ENCODE measurements at regions not wholly inside any gene's neighbourhood (a gene's known extent, or its start where the extent isn't known, plus 50 kb on each side); places are given as distances from the start of the nearest gene placed in this dataset.

DNA sequence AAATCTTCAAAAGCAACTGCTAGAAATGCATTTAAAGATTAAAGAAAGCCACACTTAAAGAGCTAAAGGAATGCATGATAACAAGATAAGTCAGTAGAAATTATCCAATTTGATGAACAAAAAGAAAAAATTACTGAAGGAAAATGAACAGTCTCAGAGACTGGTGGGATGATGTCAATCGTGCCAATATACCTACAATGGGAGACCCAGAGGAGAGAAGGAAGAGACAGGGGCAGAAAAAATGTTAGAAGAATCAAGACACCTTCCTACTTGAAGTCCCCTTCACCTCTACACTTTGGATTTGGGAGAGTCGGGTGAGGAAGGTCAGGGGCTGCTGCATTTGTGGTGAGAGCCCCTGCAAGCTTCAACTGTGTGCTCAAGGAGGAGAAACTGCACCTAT lies 216.3 kb downstream of the BUD13 start:
- DNase-seq, result no peak

DNA sequence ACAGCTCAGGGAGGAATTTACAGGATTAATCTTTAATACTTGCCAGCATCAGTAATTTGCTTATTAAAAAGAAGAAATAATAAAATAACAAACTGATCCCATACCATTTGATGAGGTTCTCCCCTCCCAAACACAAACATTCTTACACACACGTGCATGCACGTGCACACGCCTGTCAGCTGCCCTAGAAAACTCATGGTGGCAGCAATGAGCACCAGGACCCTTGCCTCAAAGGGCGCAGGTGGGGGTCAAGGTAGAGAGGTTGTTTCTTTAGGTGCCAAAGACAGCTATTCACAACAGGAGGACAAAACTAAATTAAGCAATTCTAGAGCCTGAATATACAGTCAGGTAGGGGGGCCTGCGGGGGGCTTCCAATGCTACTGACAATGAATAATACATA lies 219.3 kb downstream of the BUD13 start:
- DNase-seq, result no peak

DNA sequence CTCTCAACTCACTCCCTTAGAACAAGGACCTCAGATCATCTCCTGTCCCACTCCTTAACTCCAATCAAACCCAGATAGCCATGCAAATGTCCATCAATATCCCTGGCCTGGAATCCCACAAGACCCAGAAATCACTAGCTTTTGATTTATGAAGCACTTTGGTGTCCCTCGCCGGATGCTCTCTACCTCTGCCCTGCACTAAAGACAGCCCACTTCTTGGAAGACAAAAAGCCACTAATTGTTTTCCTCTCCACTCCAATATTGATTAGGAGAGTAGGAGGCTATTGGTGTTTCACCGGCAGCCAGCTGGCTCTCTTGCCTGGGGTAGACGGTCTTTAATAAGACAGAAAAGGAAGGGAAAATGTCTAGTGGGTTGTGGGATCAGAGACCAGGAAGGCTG lies 221.2 kb downstream of the BUD13 start:
- no peak for DNase-seq

DNA sequence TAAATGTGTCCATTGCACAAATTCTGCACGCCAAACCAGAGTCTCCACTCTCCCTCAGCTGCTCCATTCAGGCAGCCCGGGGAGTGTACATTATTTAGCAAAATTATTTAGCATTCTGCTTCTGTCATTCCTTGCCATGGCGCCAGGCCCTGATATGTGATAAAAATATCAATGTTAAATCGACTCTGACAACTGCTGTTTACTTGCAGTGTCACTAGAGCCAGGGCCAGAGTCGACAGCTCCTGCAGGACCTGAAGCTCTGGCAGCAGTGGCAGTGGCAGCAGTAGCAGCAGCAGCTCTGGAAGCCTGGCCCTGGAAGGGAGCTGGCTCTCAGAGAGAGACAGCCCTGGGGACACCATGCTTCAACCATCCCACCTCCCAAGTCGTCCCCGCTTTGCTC lies 224.5 kb downstream of the BUD13 start:
- no peak for DNase-seq

DNA sequence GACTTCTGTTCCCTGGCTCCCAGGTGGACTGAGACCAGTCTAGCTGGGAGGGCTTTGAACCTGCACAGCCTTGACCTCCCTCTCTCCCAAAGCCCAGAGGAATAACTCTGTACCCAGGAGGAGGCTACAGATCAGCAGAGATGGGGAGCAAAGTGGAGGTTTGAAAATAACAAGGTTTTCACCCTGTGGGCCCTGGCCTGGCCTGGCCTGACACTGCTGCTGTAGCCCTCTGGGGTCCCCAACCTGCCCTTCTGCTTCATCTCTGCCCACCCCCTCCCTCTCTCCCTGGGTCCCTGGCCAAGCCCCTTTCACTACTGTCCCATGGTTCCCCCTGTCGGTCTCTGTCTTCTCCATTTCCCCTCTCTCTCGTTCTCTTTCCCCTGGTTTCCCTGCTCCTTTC lies 225.2 kb downstream of the BUD13 start:
- no peak for DNase-seq

DNA sequence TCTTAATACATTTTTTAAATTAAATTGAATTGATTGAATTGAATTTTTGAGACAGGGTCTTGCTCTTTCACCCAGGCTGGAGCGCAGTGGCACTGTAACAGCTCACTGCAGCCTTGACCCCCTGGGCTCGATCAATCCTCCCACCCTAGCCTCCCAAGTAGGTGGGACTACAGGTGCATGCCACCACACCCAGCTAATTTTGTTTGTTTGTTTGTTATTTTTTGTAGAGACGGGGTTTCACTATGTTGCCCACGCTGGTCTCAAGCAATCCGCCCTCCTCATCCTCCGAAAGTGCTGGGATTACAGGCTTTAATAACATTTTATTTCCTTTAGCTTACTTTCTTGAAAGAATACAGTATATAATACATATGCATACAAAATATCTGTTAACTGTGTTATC lies 226.9 kb downstream of the BUD13 start:
- no peak for DNase-seq

DNA sequence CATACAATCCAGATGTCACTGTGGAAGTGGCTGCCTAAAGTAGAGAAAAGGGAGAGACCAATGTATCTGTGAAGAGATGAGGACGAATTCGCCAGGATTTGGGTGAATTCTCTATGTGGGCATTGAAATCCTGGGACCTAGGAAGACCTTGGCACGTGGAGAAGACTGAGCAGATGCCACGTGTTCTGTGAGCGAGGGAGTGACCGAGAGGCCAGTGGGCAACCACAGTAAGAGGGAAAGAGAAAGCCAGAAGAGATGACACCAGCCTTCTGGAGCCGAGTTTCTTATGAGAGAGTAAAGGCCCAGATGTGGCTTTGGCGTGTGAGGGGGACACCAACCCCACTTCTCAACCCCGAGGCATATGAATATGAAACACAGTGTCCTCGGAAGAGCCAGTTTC lies 228.1 kb downstream of the BUD13 start:
- DNase-seq, result no peak

DNA sequence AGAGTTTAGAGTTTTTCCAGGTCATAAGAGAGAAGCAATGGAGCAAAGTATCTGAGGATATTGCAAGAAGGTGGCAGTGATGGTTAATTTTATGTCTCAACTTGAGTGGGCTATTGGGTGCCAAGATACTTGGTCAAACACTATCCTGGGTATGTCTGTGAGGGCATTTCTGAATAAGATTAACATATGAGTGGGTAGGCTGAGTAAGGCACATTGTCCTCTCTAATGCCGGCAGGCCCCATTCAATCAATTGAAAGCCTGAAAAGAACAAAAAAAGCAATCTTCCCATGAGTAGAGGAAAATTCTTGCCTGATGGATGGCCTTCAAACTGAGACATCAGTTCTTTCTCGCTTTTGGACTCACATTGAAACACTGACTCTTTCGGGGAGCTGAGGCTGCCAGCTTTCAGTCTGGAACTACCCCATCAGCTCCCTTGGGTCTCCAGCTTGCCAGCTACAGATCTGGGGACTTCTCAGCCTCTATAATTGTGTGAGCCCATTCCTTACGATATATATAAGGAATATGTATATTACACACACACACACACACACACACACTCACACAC lies 228.8 kb downstream of the BUD13 start:
- DNase-seq, result no peak

DNA sequence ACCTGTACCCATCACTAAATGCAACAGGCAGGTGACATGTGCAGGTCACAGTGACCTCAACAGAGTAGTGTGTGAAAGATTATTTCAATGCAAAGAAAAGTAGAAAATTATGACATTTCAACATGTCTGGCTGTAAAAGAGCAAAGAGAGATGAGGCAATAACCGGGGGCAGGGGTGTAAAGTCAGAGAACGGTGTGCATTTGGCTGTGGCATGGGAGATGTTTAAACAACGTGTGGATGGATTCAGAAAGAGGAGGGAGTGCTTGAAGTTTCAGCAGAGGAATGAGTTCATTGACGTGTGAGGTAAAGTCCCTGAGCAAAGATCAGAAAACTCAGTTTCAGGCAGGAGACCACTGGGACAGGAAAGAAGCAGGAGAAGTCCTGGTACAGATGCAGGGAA lies 229.7 kb downstream of the BUD13 start:
- no peak for DNase-seq

DNA sequence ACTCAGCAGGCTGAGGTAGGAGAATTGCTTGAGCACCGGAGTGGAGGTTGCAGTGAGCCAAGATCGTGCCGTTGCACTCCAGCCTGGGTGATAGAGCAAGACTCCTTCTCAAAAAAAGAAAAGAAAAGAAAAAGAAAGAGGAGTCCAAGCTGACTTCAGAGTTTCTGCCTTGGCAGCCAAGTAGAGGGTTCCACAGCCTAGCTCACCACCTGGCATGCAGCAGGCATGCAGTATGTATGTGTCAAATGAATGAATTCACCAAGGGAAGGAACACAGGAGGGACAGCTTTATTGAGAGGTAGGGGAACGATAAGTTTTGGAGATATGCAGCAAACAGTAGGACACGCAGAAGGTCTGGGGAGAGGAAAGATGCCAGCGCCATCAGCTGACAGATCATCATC lies 230.4 kb downstream of the BUD13 start:
- DNase-seq, result no peak

DNA sequence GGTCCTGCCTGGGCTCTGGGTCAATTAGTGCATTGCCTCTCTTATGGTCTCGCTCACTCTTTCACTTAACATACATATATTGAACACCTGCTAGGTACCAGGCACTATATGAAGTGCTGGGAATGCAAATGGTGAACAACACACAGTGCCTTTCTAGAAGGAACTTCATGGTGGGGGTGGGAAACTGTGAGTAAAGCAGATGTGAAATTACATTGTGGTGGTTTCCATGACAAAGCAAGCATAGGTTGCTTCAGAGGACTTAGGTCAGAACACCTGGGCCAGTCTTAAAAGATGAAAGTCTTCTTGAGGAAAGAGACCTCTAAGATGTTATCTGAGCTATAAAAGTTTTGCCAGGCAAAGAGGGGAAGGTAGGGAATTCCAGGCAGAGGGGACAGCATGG lies 231.3 kb downstream of the BUD13 start:
- no peak for DNase-seq

DNA sequence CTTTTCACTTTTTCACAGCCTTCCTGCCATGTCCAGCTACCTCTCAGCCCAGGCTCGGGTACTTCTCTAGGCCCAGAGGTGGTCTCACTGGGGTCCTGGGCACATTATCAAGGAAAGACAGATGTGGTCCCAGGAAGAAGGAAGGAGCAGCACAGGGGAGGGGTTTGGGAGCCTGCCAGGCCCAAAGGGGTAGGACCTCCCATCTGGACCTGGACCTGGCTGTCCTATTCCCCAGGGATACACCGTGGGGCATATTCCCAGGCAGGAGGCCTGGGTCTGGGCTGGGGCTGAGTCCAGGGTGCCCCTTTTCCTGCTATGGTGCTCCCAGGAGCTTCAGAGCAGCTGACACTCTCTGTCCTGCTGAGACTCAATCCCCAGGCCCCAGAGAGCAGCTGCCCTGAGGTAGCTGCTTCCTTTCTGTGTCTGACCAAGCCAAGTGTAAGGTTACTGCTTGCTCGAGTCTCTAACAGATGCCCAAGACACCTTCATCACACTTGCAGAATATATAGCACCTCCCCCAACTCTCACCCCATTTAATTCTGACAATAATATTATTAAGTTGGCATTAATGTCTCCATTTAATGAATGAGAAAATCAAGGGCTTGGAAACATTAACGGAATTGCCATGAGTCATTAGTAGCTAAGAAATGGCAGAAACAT lies 232.0 kb downstream of the BUD13 start:
- no peak for DNase-seq

DNA sequence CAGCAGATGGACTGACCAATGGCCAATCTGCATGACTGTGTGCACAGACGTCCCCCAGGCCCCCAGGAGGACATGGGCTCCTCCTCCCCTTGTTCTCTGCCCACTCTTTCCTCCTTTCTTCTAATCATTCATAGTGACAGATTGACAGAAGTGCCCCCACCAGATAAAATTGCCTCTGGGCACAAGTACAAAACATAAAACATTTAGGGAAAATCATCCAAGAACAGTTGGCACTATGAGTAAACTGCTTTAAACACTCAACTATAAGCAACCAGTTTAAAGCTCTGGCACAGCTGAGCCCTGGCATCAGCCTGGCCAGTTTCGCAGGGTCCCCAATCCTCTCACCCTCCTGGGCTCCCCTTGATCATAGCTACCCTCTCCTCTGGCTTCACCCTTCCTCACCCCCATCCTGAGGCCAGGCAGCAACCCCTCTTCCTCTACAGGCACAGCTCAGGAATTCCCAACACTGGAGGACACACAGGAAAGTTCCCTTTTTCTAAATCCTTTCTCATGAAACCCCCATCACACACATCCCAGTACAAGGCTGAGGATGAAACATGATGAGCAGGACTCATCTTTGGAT lies 232.9 kb downstream of the BUD13 start:
- no peak for DNase-seq

DNA sequence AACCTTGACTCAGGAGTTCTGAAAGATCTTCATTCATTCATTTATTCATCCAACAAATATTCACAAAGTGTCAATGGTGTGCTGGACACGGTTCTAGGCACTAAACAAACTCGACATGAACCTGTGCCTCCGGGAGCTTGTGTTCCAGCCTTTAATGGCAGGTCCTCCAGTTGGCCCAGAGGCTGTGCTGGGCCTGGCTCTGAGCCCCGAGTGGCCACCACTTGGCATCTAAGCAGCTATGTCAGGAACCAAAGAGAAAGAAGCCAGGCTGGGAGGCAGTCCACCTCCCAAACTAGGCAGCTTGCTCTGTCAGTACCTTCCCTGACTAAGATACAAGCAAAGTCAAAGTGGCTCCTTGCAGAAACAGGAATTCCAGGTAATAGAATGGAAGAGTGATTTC lies 233.6 kb downstream of the BUD13 start:
- no peak for DNase-seq

DNA sequence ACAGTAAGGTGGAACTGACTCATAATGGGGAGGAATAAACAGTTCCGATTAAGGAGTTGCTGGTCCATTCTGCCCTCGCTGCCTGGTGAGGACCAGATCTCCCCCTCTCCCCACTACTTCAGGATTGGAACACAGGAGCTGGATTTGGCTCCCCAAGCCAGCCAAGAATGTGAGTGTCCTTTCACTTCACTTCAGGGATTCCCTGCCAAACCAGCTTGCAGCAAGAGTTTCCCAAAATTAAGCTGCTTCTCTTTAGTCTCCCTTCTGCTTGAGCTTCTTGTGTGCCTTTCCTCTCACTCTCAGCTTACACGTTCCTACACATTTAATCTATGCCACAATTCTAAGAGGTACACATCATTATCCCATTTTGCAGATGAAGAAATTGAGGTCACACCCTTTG lies 234.1 kb downstream of the BUD13 start:
- no peak for DNase-seq

DNA sequence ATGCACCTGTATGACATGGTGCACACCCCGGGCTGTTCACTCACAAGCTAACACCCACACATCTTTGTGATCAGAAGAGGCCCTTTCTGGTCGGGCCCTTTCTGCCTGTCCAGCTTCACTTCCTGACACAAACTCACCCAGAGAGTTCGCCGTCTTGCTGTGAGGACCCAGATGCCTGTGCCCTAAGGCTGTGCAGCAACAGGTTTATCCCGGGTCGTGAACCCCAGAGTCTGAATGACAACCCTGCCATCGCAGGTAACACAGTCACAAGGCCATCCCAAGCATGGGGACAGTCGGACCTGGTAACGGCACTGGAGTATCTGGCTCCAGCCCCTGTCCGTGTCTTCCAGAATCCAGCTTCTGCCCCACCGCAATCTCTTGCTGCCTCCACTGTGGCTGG lies 235.1 kb downstream of the BUD13 start:
- DNase-seq, result no peak

DNA sequence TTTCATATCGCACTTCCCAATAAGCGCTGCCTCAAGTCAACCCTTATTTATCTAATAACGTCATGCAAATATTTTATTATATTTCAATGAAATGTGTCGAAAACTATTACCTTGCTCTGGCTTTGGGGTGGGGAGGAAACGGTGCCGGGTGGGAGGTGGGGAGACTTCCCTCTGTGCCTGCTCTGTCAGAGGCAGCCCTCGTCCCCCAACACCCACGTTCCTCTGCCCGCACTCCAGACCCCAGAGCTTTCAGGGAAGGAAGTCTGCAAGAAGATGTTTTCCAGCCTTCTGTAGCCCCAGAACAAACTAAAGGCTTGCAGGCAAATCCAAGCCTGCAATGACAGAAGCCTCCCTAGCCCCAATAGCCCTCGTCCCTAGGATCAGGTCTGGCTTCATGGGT lies 235.7 kb downstream of the BUD13 start:
- DNase-seq, result no peak

DNA sequence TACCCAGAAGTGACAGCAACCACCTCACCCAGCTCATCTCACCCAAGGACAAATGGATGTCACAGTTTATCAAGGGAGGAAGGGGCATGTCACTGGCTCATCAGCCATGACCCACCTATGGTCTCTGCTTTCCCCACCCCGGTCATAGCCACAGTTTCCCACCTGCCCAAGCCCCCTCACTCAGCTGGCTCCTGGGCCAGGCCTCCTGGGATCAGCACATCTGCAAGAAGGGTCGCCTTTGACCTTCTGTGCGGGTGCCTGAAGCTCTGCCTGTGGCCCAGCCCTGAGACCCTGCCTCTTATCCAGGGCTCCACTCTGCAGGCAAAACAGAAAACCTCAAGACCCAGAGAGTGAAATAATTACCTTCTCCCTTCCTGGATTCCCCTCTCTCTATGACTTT lies 236.4 kb downstream of the BUD13 start:
- no peak for DNase-seq

DNA sequence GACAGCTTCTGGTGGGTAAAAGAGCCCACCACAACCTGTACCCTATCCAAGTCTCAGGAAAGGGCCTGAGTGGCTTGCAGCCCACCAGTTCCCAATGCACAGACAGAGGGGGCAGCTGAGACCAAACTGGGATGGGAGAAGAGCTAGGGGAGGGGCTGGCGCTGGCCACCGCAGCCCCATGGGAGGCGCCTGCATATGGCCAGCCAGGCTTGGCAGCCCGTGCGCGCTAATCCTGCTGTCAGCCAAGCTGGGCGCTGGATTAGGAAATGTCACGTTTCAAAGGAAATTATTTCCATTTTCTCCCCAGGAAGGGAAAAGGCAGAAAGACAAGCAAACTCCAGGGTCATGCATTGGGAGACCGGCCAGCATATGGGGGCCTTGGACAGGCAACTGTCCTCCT lies 236.8 kb downstream of the BUD13 start:
- DNase-seq, result no peak

DNA sequence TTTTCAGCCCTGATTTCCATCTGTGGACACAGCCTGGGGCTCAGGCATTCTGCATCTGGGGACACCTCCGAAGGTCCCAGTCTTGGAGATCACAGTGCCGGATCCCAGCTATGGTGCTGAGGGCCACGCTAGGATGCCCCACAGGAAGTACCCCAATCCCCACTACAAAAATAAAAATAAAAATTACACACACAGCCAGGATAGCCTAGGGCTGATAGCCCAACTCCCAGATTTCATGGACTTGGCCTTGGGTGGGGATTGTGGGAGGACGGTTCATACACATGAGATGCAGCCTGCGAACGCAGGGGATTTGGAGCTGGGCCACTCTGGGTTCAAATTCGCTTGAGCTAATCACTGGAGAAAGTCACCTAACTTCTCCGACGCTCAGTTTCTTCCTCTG lies 237.7 kb downstream of the BUD13 start:
- DNase-seq, result no peak

DNA sequence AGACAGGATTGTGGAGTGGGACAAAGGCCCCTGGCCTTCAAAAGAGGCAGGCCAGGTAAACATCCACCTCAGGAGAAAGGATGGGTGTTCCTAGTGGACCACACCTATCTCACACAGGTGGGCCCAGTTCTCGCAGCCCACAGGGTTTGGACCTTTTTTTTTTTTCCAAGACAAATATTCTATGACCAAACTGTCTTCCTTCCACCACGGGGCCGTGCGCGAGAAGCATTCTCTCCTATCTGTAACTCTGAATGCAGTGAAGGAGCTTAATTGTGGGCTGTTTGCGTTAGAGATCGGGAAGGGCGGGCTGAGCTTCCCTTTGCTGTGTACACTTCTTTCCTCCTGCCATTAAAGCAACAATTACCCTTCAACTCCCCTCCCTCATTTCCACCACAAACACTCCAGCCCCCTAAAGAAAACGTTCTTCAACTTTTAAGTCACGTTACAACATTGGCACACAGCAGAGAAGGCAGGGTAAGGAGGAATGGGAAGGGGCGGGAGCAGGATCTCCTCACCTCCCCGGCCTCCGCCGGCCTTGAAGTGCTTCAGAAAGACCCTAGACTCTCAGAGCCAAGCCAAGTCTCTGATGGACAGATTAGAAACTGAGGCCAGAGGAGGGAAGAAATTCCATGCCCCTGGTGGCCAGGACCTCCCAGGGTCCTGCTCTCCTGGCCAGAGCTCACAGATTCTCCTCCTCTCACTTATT lies 238.4 kb downstream of the BUD13 start:
- no peak for DNase-seq

DNA sequence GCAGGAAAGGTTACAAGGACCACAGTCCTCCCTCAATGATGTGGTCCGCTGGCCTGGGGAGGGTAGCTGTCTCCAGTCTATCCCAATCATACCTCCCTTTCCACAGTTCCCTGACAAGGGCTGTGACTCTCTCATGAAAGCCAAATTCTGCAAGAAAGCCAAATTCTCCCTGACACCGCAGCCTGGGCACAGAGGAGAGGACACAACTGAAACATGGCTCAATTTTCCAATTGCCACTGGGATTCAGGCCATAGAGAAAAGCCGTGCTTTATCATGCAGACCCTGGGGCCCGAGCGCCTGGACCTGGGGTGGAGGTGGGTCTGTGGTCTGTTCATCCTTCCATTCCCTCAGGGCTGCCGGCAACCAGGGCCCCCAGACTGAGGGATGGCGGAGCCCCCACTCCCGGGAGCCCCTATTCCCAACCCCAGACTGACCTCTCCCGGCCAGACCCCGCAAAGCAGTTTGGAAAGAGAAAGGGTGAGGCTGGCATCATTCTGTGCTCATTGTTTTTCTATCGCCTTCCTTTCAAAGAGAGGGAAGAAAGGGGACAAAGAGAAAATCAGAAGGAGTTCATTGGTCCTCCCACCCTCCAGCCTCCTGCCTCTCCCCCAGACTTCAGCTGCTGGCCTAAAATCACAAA lies 239.5 kb downstream of the BUD13 start:
- DNase-seq, result no peak

DNA sequence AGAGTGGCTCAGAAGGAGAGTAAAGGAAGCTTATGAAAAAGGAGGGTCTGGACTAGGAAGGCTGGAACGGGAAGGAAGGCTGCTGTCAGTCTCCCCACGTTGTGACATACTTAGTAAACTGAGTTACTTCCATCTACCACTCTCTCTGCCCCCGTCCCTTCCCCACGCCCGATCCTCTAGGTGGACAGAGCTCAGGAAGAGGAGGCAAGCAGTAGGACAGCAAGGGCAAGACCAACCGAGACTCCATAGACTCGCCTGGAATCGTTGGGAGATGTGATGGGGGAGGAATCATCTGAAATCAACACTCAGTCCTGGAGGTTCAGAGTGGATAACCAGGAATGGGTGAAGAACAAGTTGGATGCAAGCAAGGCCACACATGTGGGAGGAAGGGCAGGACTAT lies 240.7 kb downstream of the BUD13 start:
- no peak for DNase-seq

DNA sequence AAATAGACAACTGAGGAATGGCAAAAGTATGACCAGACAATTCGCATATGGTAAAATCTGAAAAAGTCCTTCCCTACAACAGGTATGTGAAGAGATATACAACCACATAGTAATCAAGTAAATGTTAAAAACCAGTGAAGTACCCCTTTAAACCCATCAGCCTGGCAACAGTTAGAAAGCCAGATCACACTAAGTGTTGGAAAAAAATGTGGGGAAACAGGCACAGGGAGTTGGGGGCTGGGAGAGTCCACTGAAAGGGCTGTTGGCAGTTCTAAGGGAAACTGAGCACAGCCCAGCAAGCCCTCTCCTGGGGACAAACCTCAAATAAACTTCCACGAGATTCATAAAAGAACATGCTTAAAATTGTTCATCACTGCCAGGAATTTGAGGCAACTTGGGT lies 242.1 kb downstream of the BUD13 start:
- DNase-seq, result no peak

Data from CD4-positive, alpha-beta T cell treated with Interleukin-17A for 4 hours (primary cell).